SK-N-SH (cell line): ENCODE measurements at regions not wholly inside any gene's neighbourhood (a gene's known extent, or its start where the extent isn't known, plus 50 kb on each side); places are given as distances from the start of the nearest gene placed in this dataset.

Experiments
- CTCF ChIA-PET: fragments of 300-600, 350-600 bp; formaldehyde crosslinking; extraction: SDS; loops from one replicate; lab custom pipeline; 2021; lab: Yijun Ruan, JAX
- POLR2A ChIA-PET: fragments of 350-600 bp; sonication (Branson Sonifier 250); formaldehyde crosslinking; extraction: SDS; loops from one replicate; lab custom pipeline; 2020; ENCODE audit warnings: antibody characterized with exemption, inconsistent platforms; lab: Yijun Ruan, JAX
- DNase-seq: peaks from one replicate; pipeline ENCODE4 v3.0.0; 2012
- H2AFZ ChIP-seq: fragments of 200-600 bp; sonication (generic); 2 replicates; pipeline ENCODE4 v1.8.1; 2016; ENCODE audit warnings: antibody characterized with exemption, mild to moderate bottlenecking, low read depth
- H3F3A ChIP-seq: fragments of 200-600 bp; sonication (generic); replicated peaks from 2 replicates; pipeline ENCODE3; 2016; ENCODE audit warnings: antibody characterized with exemption, mild to moderate bottlenecking; ENCODE audit not compliant: insufficient read depth
- H3K27ac ChIP-seq, 2 experiments: fragments of 200-500 bp in 1 of 2; fragments of 200-600 bp in 1 of 2; sonication (Bioruptor generic) in 1 of 2; sonication (generic), shearing (Covaris generic) in 1 of 2; 2 replicates each; pipeline versions ENCODE4 v1.5.1 to v1.6.1; 2014 to 2016; ENCODE audit warnings: low read depth in 2 of 2, inconsistent platforms in 1 of 2, low read length in 1 of 2, mild to moderate bottlenecking in 1 of 2, mixed read lengths in 1 of 2
- H3K27me3 ChIP-seq: fragments of 200-600 bp; sonication (generic), shearing (Covaris generic); 2 replicates; pipeline ENCODE4 v1.6.1; 2016; ENCODE audit warnings: mixed run types; ENCODE audit not compliant: insufficient read depth
- H3K36me3 ChIP-seq, 2 experiments: fragments of 200-500 bp in 1 of 2; fragments of 200-600 bp in 1 of 2; sonication (Bioruptor generic) in 1 of 2; sonication (generic) in 1 of 2; replicated peaks in 1 of 2; 2 replicates each; pipeline versions ENCODE3 to v1.5.1; 2014 to 2016; ENCODE audit warnings: low read length in 1 of 2, mild to moderate bottlenecking in 1 of 2; ENCODE audit not compliant: insufficient read depth in 2 of 2, control insufficient read depth in 1 of 2
- H3K4me1 ChIP-seq, 2 experiments: fragments of 200-500 bp in 1 of 2; fragments of 200-600 bp in 1 of 2; sonication (Bioruptor generic) in 1 of 2; sonication (generic), shearing (Covaris generic) in 1 of 2; 2 replicates each; pipeline versions ENCODE4 v1.5.1 to v1.6.1; 2014 to 2016; ENCODE audit warnings: low read depth in 1 of 2, low read length in 1 of 2, mixed run types in 1 of 2; ENCODE audit not compliant: insufficient read depth in 2 of 2, control insufficient read depth in 1 of 2
- H3K4me2 ChIP-seq: fragments of 200-600 bp; sonication (generic), shearing (Covaris generic); 2 replicates; pipeline ENCODE4 v1.6.1; 2017; ENCODE audit warnings: mixed run types
- H3K4me3 ChIP-seq, 2 experiments: fragments of 200-500 bp in 1 of 2; fragments of 200-600 bp in 1 of 2; sonication (Bioruptor generic) in 1 of 2; sonication (generic), shearing (Covaris generic) in 1 of 2; 2 replicates each; pipeline versions ENCODE4 v1.5.1 to v1.8.1; 2014 to 2016; ENCODE audit warnings: low read depth in 2 of 2, inconsistent platforms in 1 of 2, low read length in 1 of 2, mild to moderate bottlenecking in 1 of 2, mixed read lengths in 1 of 2, moderate library complexity in 1 of 2
- H3K79me2 ChIP-seq: fragments of 200-600 bp; sonication (generic); 2 replicates; pipeline ENCODE4 v1.8.1; 2017; ENCODE audit warnings: mild to moderate bottlenecking; ENCODE audit not compliant: insufficient read depth
- H3K9ac ChIP-seq: fragments of 200-600 bp; sonication (generic); 2 replicates; pipeline ENCODE4 v1.6.1; 2017; ENCODE audit warnings: mixed run types
- H3K9me2 ChIP-seq: fragments of 200-600 bp; sonication (generic); 2 replicates; pipeline ENCODE4 v1.6.1; 2017; ENCODE audit warnings: mixed run types
- H3K9me3 ChIP-seq: fragments of 200-600 bp; sonication (generic); 2 replicates; pipeline ENCODE4 v1.6.1; 2017; ENCODE audit warnings: mixed run types, mild to moderate bottlenecking, moderate library complexity
- H4K20me1 ChIP-seq: fragments of 200-600 bp; sonication (generic); 2 replicates; pipeline ENCODE4 v1.6.1; 2017; ENCODE audit warnings: mild to moderate bottlenecking, mixed run types; ENCODE audit not compliant: insufficient read depth
- CHD2 ChIP-seq: fragments of 150-350 bp; IDR thresholded peaks from 2 replicates; pipeline ENCODE4 v1.6.1; 2018; ENCODE audit warnings: low read length; ENCODE audit not compliant: partially characterized antibody
- CTCF ChIP-seq: fragments of 200-600 bp; sonication (generic); IDR thresholded peaks from 2 replicates; pipeline ENCODE4 v1.6.1; 2017; ENCODE audit warnings: antibody characterized with exemption, mild to moderate bottlenecking, moderate library complexity
- ELF1 ChIP-seq: IDR thresholded peaks from 2 replicates; pipeline ENCODE4 v1.4.0; 2012
- EP300 ChIP-seq, 2 experiments: IDR thresholded peaks; 2 replicates each; pipeline versions ENCODE4 v1.4.0 to v1.6.1; 2012; ENCODE audit warnings: borderline replicate concordance in 1 of 2, low read depth in 1 of 2, low read length in 1 of 2
- FOXJ3 ChIP-seq: sonication (generic); formaldehyde crosslinking; IDR thresholded peaks from 2 replicates; pipeline ENCODE4 v1.5.1; 2020; ENCODE audit warnings: mild to moderate bottlenecking, missing genetic modification reagents
- GABPA ChIP-seq: IDR thresholded peaks from 2 replicates; pipeline ENCODE4 v1.4.0; 2012; ENCODE audit warnings: low read depth, mild to moderate bottlenecking
- JUND ChIP-seq: IDR thresholded peaks from 2 replicates; pipeline ENCODE4 v1.4.0; 2012
- NFIC ChIP-seq: IDR thresholded peaks from 2 replicates; pipeline ENCODE4 v1.4.0; 2012; ENCODE audit warnings: borderline replicate concordance
- RCOR1 ChIP-seq: fragments of 150-350 bp; IDR thresholded peaks from 2 replicates; pipeline ENCODE4 v1.6.1; 2017; ENCODE audit warnings: antibody characterized with exemption, low read length
- SIN3A ChIP-seq: IDR thresholded peaks from 2 replicates; pipeline ENCODE4 v1.6.1; 2012; ENCODE audit warnings: low read depth, mild to moderate bottlenecking, low read length, moderate library complexity, borderline replicate concordance
- SMC3 ChIP-seq: IDR thresholded peaks from 2 replicates; pipeline ENCODE4 v1.6.1; 2012; ENCODE audit warnings: low read depth, low read length, improper control_type of control experiment
- TAF1 ChIP-seq: IDR thresholded peaks from 2 replicates; pipeline ENCODE4 v1.6.1; 2012; ENCODE audit warnings: low read depth, mild to moderate bottlenecking, low read length, moderate library complexity, borderline replicate concordance
- USF2 ChIP-seq: fragments of 150-350 bp; IDR thresholded peaks from 2 replicates; pipeline ENCODE4 v1.6.1; 2017; ENCODE audit warnings: antibody characterized with exemption, low read length, low read depth, borderline replicate concordance
- YY1 ChIP-seq: IDR thresholded peaks from 2 replicates; pipeline ENCODE4 v1.4.0; 2012; ENCODE audit warnings: low read depth, mild to moderate bottlenecking
- ZBTB33 ChIP-seq: IDR thresholded peaks from 2 replicates; pipeline ENCODE4 v1.4.0; 2012; ENCODE audit warnings: low read depth, borderline replicate concordance
- whole genome bisulfite sequencing: methylation state at CpG from one replicate; pipeline ENCODE4 v1.1.6; 2017; ENCODE audit warnings: low lambda C conversion rate; 5-methylcytosine and 5-hydroxymethylcytosine counted together

GRCh38 chr11:106399624-106400023 is 322.2 kb downstream of the AASDHPPT start (continued):
- TF ChIP-seq TAF1 (no peak), ELF1 (no peak), JUND (no peak)

- Histone ChIP-seq H3K9me3 (no peaks in the 10 kb centered on the region), H3F3A (peaks cover 45% of the 10 kb centered on the region), H3K79me2 (no peaks in the 10 kb centered on the region), H3K4me3 (no peak overlapping the region), H2AFZ (peak overlapping the region; percentile 54; the same call in 1 of the 2 replicates), H3K4me2 (no peak overlapping the region), H3K9me2 (no peaks in the 10 kb centered on the region), H3K4me1 (peaks cover 7 to 30% of the 10 kb centered on the region in 2 experiments), H4K20me1 (no peaks in the 10 kb centered on the region), H3K9ac (no peak overlapping the region), H3K27me3 (no peaks in the 10 kb centered on the region), H3K36me3 (peaks cover 0 to 2% of the 10 kb centered on the region in 2 experiments), H3K27ac (no peak overlapping the region; a peak in 2 of 4 replicates)
- ChIA-PET CTCF (no interaction called here), POLR2A (no interaction called here)
- TF ChIP-seq JUND (peak; percentile 12; the same call in 1 of the 2 replicates), NFIC (peak; percentile 22; the same call in 1 of the 2 replicates), EP300 (IDR thresholded peaks at IDR 0.05; ENCODE audit: borderline replicate concordance in 1 of 2, low read depth in 1 of 2, low read length in 1 of 2) (no peak)
- 76% methylated on average over 5 of the region's 5 CpGs for WGBS
- no peak for DNase-seq
Measured at GRCh38 chr11:106400949-106401570, 323.6 kb downstream of the AASDHPPT start.

GRCh38 chr11:106403751-106404150 is 326.3 kb downstream of the AASDHPPT start:
- Histone ChIP-seq H3K36me3 (no peaks in the 10 kb centered on the region), H3K9ac (no peak overlapping the region), H3F3A (peaks cover 25% of the 10 kb centered on the region), H4K20me1 (no peaks in the 10 kb centered on the region), H3K79me2 (no peaks in the 10 kb centered on the region), H3K4me1 (peaks cover 4 to 14% of the 10 kb centered on the region in 2 experiments; a peak in 3 of 4 replicates), H3K27ac (no peak overlapping the region), H3K9me2 (no peaks in the 10 kb centered on the region), H3K9me3 (no peaks in the 10 kb centered on the region), H3K4me3 (no peak overlapping the region), H3K4me2 (no peak overlapping the region), H2AFZ (no peak overlapping the region), H3K27me3 (no peaks in the 10 kb centered on the region)
- ChIA-PET CTCF (no interaction called here), POLR2A (no interaction called here)
- 83% methylated on average over 9 of the region's 9 CpGs for WGBS
- no peak for TF ChIP-seq YY1
- no peak for TF ChIP-seq NFIC
- TF ChIP-seq SIN3A, result no peak
- TF ChIP-seq RCOR1, result no peak
- no peak for TF ChIP-seq CTCF
- TF ChIP-seq CHD2, result no peak
- TF ChIP-seq USF2, result no peak
- TF ChIP-seq FOXJ3 (CRISPR knock-in tag), result no peak
- TF ChIP-seq ZBTB33, result no peak
- no peak for TF ChIP-seq SMC3
- TF ChIP-seq GABPA, result no peak
- no peak for DNase-seq
